MM.1S (cell line): ENCODE measurements at regions not wholly inside any gene's neighbourhood (a gene's known extent, or its start where the extent isn't known, plus 50 kb on each side); places are given as distances from the start of the nearest gene placed in this dataset.

Experiments
- DNase-seq: peaks from one replicate; pipeline ENCODE4 v3.0.0-alpha.2; 2015
- H2AFZ ChIP-seq: fragments of 300-600 bp; sonication (generic); 2 replicates; pipeline ENCODE4 v1.6.0; 2016; ENCODE audit warnings: antibody characterized with exemption, low read length
- H3F3A ChIP-seq: fragments of 300-600 bp; sonication (generic); 2 replicates; pipeline ENCODE4 v1.6.1; 2016; ENCODE audit warnings: mild to moderate bottlenecking, antibody characterized with exemption, low read length, moderate library complexity, mixed read lengths; ENCODE audit not compliant: insufficient read depth
- H3K27ac ChIP-seq: fragments of 300-600 bp; sonication (generic); 2 replicates; pipeline ENCODE4 v1.5.1; 2016; ENCODE audit warnings: mild to moderate bottlenecking, low read length
- H3K27me3 ChIP-seq: fragments of 300-600 bp; sonication (generic); replicated peaks from 2 replicates; pipeline ENCODE4 v1.6.0; 2016; ENCODE audit warnings: low read length; ENCODE audit not compliant: insufficient read depth
- H3K36me3 ChIP-seq: fragments of 300-600 bp; sonication (generic); replicated peaks from 2 replicates; pipeline ENCODE4 v1.6.1; 2016; ENCODE audit warnings: mild to moderate bottlenecking, low read length, mixed read lengths; ENCODE audit not compliant: insufficient read depth
- H3K4me1 ChIP-seq: fragments of 300-600 bp; sonication (generic); 2 replicates; pipeline ENCODE4 v1.6.1; 2016; ENCODE audit warnings: low read length, mixed read lengths
- H3K4me2 ChIP-seq: fragments of 300-600 bp; sonication (generic); 2 replicates; pipeline ENCODE4 v1.6.0; 2016; ENCODE audit warnings: low read depth, low read length
- H3K4me3 ChIP-seq: fragments of 300-600 bp; sonication (generic); 2 replicates; pipeline ENCODE4 v1.5.1; 2016; ENCODE audit warnings: low read length, mixed read lengths
- H3K79me2 ChIP-seq: fragments of 300-600 bp; sonication (generic); 2 replicates; pipeline ENCODE4 v1.6.1; 2016; ENCODE audit warnings: mixed run types, low read length, mixed read lengths
- H3K9ac ChIP-seq: fragments of 300-600 bp; sonication (generic); 2 replicates; pipeline ENCODE4 v1.6.1; 2016; ENCODE audit warnings: low read length, mixed read lengths
- H3K9me2 ChIP-seq: fragments of 300-600 bp; sonication (generic); replicated peaks from 2 replicates; pipeline ENCODE4 v1.6.1; 2016; ENCODE audit warnings: mild to moderate bottlenecking, low read length, mixed read lengths; ENCODE audit not compliant: insufficient read depth
- H3K9me3 ChIP-seq: fragments of 300-600 bp; sonication (generic); replicated peaks from 2 replicates; pipeline ENCODE4 v1.6.1; 2016; ENCODE audit warnings: mild to moderate bottlenecking, low read length, mixed read lengths; ENCODE audit not compliant: insufficient read depth
- H4K20me1 ChIP-seq: fragments of 300-600 bp; sonication (generic); 2 replicates; pipeline ENCODE4 v1.6.1; 2016; ENCODE audit warnings: mild to moderate bottlenecking, low read length, moderate library complexity, mixed read lengths; ENCODE audit not compliant: insufficient read depth
- CTCF ChIP-seq: fragments of 300-600 bp; sonication (generic); IDR thresholded peaks from 2 replicates; pipeline ENCODE4 v1.5.1; 2016; ENCODE audit warnings: antibody characterized with exemption, low read length, mixed read lengths
- EZH2 ChIP-seq: fragments of 300-600 bp; sonication (generic); optimal IDR thresholded peaks from 2 replicates; pipeline ENCODE3; 2017; ENCODE audit warnings: low read depth, mild to moderate bottlenecking, antibody characterized with exemption, low read length, mixed read lengths
- EZH2phosphoT487 ChIP-seq: fragments of 300-600 bp; sonication (generic); IDR thresholded peaks from 2 replicates; pipeline ENCODE4 v1.6.1; 2018; ENCODE audit warnings: antibody characterized with exemption, low read length

GRCh38 chr10:128326251-128326650, 200.0 kb upstream of the MKI67 start:
- Histone ChIP-seq H3K27ac (no peak overlapping the region), H3K9me2 (no peaks in the 10 kb centered on the region), H3K4me1 (no peaks in the 10 kb centered on the region), H2AFZ (no peak overlapping the region), H3K79me2 (no peaks in the 10 kb centered on the region), H3K36me3 (no peaks in the 10 kb centered on the region), H3K4me3 (no peak overlapping the region), H3K4me2 (no peak overlapping the region), H3K27me3 (no peaks in the 10 kb centered on the region), H3K9me3 (no peaks in the 10 kb centered on the region), H3K9ac (no peak overlapping the region), H4K20me1 (no peaks in the 10 kb centered on the region), H3F3A (no peaks in the 10 kb centered on the region)
- TF ChIP-seq EZH2phosphoT487 (no peak), EZH2 (no peak), CTCF (no peak)
- DNase-seq: no peak

DNA sequence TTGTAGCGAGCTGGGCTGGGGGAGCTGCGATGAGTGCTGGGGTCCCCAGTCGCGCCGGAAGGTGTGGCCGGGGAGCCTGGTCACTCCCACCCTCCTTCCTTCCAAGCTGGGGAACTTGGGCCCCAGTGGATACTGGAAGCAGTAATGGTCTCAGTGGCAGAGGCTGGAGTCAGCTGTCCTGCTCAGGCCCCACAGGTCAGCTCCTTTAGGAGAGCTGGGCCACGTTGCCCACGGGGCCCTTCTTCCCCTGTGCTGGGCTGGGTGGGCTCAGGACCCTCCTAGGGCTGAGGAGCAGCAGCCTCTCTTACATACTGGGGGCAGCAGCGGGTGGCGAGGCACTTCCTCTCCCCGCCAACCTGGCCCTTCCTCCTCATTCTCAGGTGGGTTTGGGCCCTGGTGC, 200.6 kb upstream of the MKI67 start:
- Histone ChIP-seq H3K4me2 (no peak overlapping the region), H3K9ac (no peak overlapping the region), H3K4me1 (no peaks in the 10 kb centered on the region), H3K4me3 (no peak overlapping the region), H3K79me2 (no peaks in the 10 kb centered on the region), H3K27ac (no peak overlapping the region), H3F3A (no peaks in the 10 kb centered on the region), H3K9me3 (no peaks in the 10 kb centered on the region), H3K36me3 (no peaks in the 10 kb centered on the region), H4K20me1 (no peaks in the 10 kb centered on the region), H3K27me3 (no peaks in the 10 kb centered on the region), H3K9me2 (no peaks in the 10 kb centered on the region), H2AFZ (no peak overlapping the region)
- TF ChIP-seq EZH2 (no peak), CTCF (no peak), EZH2phosphoT487 (no peak)
- DNase-seq: no peak

DNA sequence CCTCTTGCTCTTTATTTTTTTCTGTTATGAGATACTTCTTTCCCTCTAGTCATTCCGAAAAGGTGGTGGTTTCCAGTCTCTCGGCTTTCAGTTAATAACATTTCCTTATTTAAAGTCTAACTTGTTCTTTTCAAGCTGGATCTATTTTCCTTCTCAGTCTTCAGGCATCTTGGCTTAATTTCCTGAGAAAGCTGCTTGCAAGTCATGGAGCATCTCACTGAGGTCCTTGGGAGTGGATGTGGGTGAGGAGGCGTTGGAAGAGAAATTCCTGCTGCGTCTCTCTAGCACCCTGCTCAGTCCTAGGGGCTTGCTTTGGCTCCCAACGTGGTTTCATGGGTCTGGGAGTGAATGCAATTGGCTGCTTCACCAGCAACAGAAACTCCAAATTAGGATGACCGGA, 210.2 kb upstream of the MKI67 start:
- Histone ChIP-seq H3K9me3 (no peaks in the 10 kb centered on the region), H3K36me3 (no peaks in the 10 kb centered on the region), H4K20me1 (no peaks in the 10 kb centered on the region), H3K79me2 (no peaks in the 10 kb centered on the region), H3K27ac (no peak overlapping the region), H3K4me1 (no peaks in the 10 kb centered on the region), H3K9ac (no peak overlapping the region), H3K4me3 (no peak overlapping the region), H3K27me3 (no peaks in the 10 kb centered on the region), H2AFZ (no peak overlapping the region), H3K9me2 (no peaks in the 10 kb centered on the region), H3K4me2 (no peak overlapping the region), H3F3A (no peaks in the 10 kb centered on the region)
- TF ChIP-seq CTCF: no peak
- TF ChIP-seq EZH2: no peak
- TF ChIP-seq EZH2phosphoT487: no peak
- no peak for DNase-seq
